Activated CD4-positive, CD25-positive, alpha-beta regulatory T cell treated with anti-CD3 and anti-CD28 coated beads, Interleukin-2, amount 50 U/mL, for 24 hours (primary cell): ENCODE measurements at regions not wholly inside any gene's neighbourhood (a gene's known extent, or its start where the extent isn't known, plus 50 kb on each side); places are given as distances from the start of the nearest gene placed in this dataset.
A peak's percentile ranks its signal among the peaks of the same experiment; 100 is the strongest.
"Not testable (repeated sequence)": the region's sequence is repeated elsewhere in the genome, so short reads cannot be mapped to it uniquely, and the experiment has no call there.

ENCODE experiments used
- ATAC-seq, 2 donors: fragments of 150-1000 bp; cut with Tn5 transposase; one replicate each; pipeline ENCODE4 v1.10.0; 2021; ENCODE audit warnings: mild to moderate bottlenecking in 1 of 2, moderate library complexity in 1 of 2

DNA sequence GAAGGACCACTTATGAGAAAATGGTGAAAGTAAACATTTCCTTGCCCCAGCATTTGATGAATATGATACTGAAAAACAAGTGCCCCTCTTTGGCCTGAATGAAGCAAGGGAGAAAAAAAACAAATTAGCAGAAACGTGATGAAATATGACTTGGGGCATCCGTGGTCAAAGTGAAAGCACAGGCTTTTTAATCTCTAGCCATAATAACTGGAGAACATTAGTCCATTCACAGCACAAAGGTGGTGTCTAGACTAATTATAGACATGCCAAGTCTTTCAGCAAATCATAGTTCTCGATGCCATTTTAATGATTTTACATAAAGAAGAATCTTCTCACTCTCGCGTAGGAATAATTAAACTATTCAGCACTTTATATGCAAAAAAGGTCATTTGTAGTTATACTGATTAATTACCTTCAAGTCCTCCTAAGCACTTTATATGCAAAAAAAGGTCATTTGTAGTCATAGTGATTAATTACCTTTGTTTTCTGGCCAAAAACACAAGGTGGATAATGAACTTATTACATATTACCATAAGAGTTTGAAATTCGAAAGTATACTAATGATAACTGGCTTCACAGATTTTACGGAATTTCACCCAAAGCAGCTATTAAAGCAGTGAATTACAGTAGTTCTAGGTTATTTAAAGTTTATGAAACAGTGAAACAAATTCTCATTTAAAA lies 121.6 kb downstream of the ZNF22 start:
- not testable (repeated sequence) for ATAC-seq

DNA sequence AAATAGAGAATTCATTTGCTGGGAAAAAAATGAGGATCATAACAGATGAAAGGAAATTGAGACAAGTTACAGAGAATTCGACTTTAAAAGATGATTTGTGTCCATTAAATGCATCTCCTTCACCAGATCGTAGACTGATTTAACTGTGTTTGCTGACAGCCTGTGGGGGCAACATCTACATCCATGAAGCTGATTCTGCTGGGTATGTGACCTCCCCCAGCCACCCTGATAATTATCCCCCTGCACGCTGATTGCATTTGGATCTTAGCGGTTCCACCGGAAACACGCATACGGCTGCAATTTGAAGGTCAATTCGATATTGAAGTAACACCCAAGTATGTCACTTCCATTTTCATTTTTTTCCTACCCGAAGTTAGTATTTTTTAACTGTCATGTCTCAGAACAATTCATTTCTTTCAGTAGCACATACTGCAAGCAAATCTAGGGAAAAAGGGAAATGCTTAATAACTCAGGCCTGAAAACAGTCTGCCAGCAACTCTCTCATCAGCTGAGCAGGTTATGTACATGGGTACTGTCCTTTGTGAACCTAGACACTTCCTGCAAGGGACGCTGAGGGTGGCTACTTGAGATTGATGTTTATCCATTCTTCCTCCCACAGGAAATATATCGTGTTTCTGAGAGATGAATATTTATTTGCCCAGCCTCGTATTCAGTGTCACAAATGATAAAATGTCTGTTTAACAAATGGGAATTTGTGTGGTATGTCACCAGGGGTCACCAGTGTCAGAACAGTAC lies 134.9 kb downstream of the ZNF22 start:
- no peak for ATAC-seq

DNA sequence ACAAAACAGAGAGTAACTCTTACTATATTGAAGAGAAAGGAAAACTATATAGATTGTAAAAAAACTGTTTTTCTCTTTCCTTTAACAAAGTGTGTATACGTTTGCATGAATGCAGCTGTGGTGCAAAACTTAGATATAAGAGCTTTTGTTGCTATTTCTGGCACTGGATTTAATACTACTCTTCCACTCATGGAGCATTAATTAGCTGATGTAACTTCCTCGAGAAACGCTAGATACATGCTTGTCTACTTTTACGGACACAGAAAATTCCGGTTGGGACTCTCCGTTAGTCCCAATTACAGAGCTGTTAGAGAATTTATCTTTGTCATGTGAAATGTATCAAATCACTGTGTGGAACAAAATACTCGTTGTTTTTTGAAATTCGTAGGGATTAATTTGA lies 135.5 kb downstream of the ZNF22 start:
- ATAC-seq, result no peak

DNA sequence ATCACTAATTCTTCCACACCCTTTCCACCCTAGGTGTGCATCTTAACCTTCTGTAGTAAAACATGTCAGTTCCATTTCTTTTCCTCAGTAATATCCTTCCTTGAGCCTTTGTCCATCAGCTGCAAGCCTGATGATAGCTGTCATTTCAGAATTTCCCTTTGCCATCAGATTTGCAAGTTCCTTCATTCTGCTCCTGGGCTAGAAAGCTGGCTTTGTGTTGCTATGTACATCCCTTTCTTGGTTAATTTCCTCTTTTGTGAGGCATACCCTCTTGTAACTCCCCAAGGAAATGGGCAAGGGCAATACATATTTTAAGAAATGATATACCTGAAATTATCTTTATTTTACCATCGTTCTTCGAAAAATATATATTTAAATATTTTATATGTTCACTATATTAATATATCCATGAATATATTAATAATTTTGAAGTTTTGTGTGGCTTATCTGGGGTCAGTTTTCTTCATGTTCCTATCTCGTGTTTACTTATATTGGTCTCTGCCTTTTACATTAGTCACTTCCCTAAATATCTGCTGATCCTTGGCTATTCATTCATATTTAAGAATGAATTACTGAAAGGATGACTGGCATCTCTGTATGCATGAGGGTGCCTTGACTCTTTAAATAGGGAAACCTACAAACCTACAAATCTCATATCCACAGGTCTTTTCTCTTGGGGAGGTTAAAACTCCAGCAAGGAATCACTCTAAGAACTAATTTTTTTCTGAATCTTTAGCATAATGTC lies 143.8 kb downstream of the ZNF22 start:
- ATAC-seq, result no peak

DNA sequence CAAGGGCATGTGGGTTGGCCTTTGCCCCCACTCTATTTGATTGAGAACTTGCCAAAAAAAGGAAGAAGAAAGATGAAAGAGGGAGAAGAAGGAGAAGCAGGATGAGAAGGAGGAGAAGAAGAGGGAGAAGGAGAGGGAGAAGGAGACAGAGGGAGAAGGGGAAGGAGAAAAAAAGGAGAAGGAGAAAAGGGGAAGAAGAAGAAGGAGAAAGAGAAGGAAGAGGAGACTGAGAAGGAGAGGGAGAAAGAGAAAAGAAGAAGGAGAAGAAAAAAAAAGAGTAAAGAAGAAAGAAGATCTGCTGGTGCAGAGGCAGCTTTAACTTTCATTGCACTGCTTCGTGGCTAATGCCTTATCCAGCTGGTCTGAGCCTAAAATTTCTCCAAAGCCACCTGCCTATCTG lies 144.4 kb downstream of the ZNF22 start:
- ATAC-seq, result not testable (repeated sequence)

DNA sequence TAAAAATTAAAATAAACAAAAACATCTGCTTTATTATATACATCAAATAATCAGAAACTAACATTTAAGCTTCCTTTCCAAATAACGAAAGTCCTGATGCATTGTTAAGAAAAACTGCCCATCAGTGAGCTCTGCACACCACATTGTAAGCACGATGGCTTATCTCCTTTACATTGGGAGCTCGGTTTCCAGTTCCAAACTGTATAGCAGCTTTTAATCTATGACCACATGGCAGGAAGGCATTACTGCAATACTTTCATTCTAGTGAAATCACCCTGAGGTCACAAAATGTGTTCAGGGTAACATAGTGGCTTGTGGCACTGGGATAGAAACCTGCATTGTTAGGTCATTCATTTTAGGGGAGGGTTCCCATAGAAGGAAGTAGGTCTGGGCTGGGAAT lies 146.3 kb downstream of the ZNF22 start:
- no peak for ATAC-seq

DNA sequence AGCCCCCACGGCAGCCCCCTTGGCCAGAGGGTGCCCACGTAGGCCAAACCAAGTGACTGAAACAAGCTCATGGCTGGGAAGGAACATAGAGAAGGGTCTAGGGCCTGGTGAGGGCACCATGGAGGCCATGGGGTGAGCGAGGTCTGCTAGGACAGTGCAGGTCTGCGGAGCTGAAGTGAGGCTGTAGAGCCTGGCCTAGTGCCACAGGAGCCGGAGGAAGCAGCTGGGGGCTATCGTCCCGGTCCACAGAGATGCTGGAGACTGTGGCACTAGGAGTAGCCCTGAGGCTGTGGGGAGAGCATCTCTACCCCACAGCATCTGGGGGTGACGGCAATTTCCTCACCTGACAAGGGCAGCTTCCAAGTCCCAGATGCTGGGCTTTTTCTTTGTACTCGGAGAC lies 150.3 kb downstream of the ZNF22 start:
- no peak for ATAC-seq

DNA sequence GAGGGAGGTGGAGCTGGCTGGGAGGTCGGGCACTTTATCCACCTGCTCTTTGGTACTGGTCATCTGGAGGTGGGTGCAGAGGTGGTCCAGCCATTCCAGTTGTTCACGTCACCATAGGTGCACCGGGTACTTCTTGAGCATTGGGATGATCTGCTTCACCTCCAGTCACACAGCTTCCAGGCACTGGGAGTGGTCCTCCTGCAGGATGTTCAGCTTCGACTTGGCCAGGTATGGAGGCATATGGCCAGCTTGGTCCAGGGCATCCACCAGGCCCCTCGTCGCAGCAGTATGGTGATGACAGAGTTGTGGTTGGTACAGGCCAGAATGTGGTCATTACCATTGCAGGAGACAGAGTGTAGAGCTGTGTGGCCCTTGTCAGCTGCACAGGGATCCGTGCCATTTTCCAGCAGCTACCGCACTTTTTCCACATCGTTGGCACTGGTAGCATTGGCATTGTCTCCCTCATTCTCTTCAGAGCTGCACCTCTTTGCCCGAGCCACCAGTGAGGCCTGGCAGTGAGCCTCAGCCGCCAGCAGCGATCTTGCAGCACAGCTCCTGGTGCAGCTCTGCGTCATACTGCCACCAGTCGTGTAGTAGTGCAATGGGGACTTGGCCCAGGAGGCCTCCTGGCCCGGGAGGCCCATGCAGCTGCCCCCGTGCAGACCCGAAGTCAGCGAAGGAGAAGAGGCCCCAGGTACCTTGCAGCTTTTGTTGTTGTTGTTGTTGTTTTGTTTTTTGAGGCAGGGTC lies 150.9 kb downstream of the ZNF22 start:
- no peak for ATAC-seq

DNA sequence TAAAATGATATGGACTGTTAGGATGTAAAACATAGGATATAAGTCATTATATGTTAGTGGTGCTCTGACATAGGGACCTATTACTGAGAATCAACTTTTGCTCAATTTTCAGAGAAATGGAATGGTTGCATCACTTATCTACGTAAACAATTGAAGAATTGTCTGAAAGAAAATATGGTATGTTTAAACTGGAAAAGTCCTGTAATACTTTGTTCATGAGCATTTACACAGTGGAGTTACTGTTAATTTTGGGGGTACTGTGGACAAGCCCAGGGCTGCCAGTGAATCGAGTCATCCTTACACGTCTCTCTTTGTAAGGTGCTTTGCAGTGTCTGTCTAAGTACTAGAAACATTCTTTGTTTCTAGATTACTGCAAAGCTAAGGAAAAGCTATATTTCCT lies 152.0 kb downstream of the ZNF22 start:
- ATAC-seq, result no peak

DNA sequence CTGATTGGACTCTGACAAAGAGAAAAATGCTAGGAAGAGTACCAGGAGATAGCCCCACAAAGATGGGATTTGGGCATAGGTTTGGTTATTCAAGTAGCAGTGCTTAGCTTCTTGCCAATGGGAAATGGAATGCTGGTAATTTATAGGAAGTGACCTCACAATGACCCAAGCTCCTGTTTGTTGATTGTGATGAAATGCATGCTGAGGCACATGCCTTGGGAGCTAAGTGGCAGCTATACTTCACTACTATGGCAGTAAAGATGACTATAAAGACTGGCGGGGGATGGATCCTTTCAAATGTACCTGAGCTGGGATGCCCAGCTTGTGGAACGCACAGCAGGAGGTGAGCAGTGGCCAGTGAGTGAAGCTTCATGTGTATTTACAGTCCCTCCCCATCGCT lies 153.8 kb downstream of the ZNF22 start:
- no peak for ATAC-seq

DNA sequence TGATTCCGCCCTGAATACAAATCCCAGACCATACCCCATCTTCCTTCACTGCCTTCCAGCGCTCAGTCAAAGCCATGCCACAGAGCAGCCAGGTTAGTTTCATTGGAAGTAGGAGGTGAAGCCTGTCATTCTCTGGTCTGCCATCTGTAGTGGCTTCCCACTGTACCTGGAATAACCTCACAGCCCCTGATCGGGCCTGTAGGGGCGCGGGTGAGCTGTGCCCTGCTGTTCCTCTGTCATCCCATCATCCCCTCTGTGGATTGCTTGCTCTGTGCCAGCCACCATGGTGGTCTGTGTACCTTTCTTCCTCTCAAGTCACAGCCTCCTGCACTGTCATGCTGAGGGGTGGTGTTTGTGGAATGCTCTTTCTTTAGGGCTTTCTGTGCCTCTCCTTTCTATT lies 155.1 kb downstream of the ZNF22 start:
- ATAC-seq, result no peak

DNA sequence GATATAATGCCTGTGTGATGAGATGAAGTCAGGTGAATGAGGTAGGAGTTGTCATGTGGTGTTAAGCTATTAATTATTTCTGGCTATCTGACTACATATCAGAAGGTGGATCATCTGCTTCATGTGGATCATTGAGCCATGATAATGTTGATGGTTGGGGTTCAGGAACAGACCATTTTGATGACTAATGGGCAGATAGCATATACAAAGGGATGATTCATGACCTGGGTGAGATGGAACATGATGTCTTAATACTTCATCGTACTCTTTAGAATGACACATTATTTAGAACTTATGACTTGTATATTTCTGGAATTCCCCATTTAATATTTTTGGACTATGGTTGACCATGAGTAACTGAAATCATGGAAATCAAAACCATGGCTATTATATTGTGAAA lies 155.1 kb downstream of the OR13A1 start:
- ATAC-seq, result peak; percentile 43 to 51

DNA sequence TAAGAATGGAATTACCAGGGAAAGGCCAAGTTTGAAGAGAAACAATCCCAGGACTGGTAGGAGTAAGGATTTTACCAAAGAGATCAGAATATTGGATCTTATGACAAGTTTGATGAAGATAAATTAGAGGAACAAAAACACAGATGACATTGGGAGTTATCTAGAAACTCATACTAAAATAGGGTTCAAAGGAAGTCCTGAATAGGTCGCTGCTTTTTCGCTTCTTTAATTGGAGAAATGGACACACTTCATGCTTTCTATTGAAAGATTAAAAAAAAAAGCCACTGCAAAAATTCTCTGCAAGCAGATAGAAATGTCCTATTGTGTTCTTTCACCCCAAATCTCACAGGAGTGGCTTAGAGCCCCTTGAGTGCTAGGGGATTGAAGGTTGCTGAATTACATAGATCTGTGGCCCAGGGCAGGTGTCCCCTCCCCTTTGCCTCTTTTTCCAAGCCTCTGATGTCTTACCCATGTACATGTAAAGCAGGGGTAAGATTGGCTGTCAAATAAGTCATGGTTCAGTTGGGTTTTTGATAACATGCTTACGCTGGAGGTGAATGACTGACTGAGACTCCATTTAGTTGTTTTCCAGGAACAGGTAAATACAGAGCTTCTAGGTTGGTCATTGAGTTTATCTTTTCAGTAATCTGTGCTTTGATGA lies 152.0 kb downstream of the OR13A1 start:
- no peak for ATAC-seq

DNA sequence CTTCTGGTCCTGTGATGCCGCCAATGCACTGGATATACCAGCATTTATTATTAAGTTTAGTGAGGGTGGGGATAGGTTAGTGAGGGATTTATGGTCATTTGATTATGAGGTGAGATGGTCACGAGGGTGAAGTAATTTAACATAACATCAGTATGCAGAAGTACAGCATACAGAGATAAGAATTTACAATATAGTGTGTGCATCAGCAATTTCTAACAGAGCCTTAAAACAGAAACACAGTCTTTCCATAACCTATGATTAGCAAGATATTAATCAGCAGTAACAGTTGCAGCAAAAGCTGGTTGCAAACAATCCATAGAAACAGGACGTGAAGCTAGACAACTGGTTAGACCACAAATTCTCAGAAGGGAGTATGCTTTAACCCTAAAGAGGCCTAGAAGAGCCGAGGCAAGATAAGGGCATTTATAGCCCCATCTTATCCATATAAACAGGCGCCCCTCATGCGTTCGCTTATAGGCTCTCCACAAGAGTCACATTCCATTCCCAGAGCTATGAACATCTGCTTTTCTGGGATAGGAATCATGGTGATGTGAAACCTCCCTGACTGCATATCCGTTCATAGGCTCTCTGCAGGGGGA lies 139.8 kb downstream of the OR13A1 start:
- not testable (repeated sequence) for ATAC-seq

DNA sequence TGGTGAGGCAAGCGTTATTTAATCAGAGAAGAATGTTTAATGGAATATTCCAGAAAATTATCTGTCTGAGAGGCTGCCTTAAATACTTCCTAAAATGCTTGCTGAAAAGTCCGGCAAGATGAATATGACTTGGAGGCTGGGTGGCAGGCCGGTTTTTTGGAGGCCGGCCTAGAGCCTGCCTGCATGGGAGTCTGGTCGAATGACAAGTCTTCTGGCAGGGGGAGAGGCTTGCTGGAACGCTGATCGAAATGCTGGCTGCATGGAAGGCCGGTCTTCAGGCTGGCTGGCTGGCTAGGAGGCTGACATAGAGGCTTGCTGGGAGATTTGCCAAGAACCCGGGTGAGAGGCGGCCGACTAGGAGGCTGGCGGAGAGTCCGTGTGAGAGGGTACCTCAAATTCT lies 135.7 kb downstream of the OR13A1 start:
- ATAC-seq, result no peak

DNA sequence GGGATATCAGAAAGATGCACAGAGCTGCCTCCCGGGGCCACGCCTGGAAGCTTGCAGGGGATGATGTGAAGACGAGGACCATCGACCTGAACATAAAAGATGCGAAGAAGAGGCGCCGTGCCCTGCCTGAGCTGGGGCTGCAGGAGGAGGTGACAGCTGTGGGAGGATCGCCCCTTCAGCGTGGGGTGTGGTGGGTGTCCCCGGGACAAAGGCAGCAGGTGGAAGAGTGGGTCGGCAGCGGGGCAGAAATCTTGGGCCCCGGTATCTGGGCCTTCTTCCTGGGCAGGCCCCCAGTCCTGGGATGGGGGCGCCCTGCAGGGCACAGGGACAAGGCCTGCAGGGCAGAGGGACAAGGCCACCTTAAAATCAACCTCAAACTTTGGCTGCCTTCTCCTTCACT lies 134.9 kb downstream of the OR13A1 start:
- no peak for ATAC-seq

DNA sequence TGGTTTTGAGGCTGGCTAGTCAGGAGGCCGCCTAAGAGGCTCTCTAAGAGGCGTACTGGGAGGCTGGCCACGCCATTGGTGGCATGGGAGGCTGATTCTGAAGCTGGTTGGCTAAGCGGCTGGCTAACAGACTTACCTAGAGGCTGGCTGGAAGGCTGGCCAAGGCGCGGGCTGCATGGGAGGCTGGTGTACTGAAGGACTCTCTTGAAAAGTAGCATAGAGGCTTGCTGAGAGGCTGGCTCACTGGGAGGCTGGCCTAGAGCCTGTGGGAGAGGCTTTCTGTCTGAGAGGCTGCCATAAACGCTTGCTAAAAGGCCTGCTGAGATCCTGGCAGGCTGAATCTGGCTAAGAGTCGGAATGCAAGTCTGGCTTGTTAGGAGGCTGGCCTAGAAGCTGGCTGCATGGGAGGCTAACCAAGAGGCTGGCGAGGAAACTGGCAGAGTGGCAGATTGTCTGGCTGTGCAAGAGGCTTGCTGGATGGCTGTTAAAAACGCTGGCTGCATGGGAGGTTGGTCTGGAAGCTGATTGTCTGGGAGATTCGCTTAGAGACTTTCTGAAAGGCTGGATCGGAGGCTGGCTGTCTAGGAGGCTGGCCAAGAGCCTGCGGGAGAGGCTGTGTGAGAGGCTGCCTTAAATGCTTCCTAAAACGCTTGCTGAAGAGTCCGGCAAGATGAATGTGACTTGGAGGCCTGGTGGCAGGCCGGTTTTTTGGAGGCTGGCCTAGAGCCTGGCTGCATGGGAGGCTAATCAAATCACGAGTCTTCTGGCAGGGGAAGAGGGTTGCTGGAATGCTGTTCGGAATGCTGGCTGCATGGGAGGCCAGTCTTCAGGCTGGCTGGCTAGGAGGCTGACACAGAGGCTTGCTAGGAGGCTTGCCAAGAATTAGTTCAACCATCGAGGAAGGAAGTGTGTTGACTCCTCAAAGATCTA lies 134.2 kb downstream of the OR13A1 start:
- no peak for ATAC-seq

DNA sequence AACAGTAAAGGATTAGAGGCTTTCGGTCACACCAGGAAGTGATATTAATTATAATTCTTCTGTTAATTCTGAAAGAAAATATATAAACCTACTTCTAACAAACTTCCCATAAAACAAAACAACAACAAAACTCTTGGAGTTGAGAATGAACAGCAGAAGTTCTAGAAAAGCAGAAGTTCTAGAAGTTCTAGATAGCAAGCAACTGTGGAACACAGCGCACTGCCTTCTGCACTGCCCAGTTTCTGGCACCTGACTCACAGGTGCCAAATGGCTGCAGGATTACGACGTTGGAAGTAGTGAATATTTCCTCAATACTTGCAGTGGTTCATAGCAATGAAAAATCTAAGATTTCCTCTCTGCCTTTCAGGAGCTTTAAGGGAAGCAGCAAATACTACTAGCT lies 132.2 kb downstream of the OR13A1 start:
- no peak for ATAC-seq

DNA sequence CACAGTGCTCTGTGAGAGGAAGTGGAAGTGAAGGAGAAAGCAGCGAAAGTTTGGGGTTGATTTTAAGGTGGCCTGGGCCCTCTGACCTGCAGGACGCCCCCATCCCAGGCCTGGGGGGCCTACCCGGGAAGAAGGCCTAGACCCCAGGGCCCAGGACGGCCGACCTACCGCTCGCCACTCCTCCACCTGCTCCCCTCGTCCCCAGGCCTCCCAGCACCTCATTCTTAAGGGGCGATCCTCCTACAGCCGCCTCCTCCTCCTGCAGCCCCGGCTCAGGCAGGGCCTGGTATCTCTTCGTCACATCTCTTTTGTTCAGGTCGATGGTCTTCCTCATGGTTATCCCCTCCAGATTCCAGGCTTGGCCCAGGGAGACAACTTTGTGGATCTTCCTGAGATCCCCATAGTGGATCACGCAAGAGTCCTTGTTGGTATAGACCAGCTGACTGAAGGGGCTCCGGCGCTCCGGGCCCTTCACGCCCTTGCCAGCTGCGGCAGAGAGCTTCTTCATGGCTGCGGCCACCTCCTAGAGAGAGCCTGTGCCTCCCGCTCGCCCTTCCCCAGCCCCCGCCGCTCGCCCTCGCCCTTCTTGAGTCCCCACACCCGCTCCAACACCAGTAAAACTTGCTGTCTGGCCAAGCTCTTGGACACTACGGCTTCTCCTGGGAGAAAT lies 117.5 kb downstream of the OR13A1 start:
- no peak for ATAC-seq

DNA sequence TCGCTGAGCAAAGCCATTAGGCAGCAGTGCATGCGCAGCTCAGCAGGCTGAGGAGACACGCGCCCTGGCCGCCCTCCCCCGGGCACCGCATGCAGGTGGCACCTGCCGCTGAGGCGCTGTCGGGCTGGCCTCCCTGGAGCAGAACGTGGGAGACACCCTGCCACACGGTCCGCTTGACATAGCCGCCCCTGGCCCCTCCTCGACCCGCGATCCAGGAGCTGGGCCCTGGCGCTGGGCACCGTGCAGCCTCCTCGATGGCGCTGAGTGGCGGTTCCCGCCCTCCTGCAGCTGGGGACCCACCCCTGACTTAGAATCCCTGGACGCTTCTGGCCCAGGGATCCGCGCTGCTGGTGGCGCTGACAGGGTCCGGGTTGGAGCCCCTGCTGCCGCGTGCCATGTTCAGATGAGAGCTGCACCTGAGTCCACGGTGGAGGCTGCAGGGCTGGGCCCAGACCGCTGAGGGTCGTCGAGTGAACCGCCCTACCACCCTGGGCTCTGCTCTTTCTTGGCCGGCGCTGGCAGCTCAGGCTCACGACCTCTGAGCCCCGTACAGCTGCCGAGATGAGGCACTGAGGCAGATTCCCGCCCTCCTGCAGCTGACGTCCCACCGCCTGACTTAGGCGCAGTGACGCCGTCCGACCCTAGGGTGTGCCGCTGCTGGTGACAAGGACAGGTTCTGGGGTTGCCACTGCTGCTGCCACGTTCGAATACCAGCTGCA lies 116.8 kb downstream of the OR13A1 start:
- ATAC-seq, result no peak
